ENCODE measurements at regions not wholly inside any gene's neighbourhood (a gene's known extent, or its start where the extent isn't known, plus 50 kb on each side); places are given as distances from the start of the nearest gene placed in this dataset.

GRCh38 chr5:4212981-4213819, 617.6 kb downstream of the IRX1 start:
- in situ Hi-C loops (cut with HindIII; ENCODE audit: low sequenced_read_pairs), result no loop called here

GRCh38 chr5:4215143-4215542, 619.5 kb downstream of the IRX1 start:
- in situ Hi-C loops (cut with HindIII; ENCODE audit: low sequenced_read_pairs), result no loop called here

- in situ Hi-C loops (cut with HindIII; ENCODE audit: low sequenced_read_pairs), result no loop called here
These were observed 620.5 kb downstream of the IRX1 start for GRCh38 chr5:4216142-4216541.

GRCh38 chr5:4220016-4220415, 624.4 kb downstream of the IRX1 start:
- in situ Hi-C loops (cut with HindIII; ENCODE audit: low sequenced_read_pairs), result no loop called here

GRCh38 chr5:4221048-4221447, 625.4 kb downstream of the IRX1 start:
- in situ Hi-C loops (cut with HindIII; ENCODE audit: low sequenced_read_pairs), result no loop called here

GRCh38 chr5:4222147-4222546, 626.5 kb downstream of the IRX1 start:
- in situ Hi-C loops (cut with HindIII; ENCODE audit: low sequenced_read_pairs), result no loop called here

GRCh38 chr5:4222821-4223220, 627.2 kb downstream of the IRX1 start:
- in situ Hi-C loops (cut with HindIII; ENCODE audit: low sequenced_read_pairs), result no loop called here

GRCh38 chr5:4225741-4226140, 630.1 kb downstream of the IRX1 start:
- in situ Hi-C loops (cut with HindIII; ENCODE audit: low sequenced_read_pairs), result no loop called here

- in situ Hi-C loops (cut with HindIII; ENCODE audit: low sequenced_read_pairs), result no loop called here
These were observed 630.9 kb downstream of the IRX1 start for GRCh38 chr5:4226565-4226964.

- in situ Hi-C loops (cut with HindIII; ENCODE audit: low sequenced_read_pairs), result no loop called here
These were observed 633.1 kb downstream of the IRX1 start for GRCh38 chr5:4228708-4229107.

- in situ Hi-C loops (cut with HindIII; ENCODE audit: low sequenced_read_pairs), result no loop called here
These were observed 634.0 kb downstream of the IRX1 start for GRCh38 chr5:4229414-4230292.

GRCh38 chr5:4230471-4230785, 634.8 kb downstream of the IRX1 start:
- in situ Hi-C loops (cut with HindIII; ENCODE audit: low sequenced_read_pairs), result no loop called here

GRCh38 chr5:4230786-4231641, 635.4 kb downstream of the IRX1 start:
- in situ Hi-C loops (cut with HindIII; ENCODE audit: low sequenced_read_pairs), result no loop called here

GRCh38 chr5:4232084-4232483, 636.5 kb downstream of the IRX1 start:
- in situ Hi-C loops (cut with HindIII; ENCODE audit: low sequenced_read_pairs), result no loop called here

GRCh38 chr5:4233671-4234070, 638.0 kb downstream of the IRX1 start:
- in situ Hi-C loops (cut with HindIII; ENCODE audit: low sequenced_read_pairs), result no loop called here

- in situ Hi-C loops (cut with HindIII; ENCODE audit: low sequenced_read_pairs), result no loop called here
These were observed 648.0 kb downstream of the IRX1 start for GRCh38 chr5:4243479-4244264.

GRCh38 chr5:4244306-4244705, 648.7 kb downstream of the IRX1 start:
- in situ Hi-C loops (cut with HindIII; ENCODE audit: low sequenced_read_pairs), result no loop called here

- in situ Hi-C loops (cut with HindIII; ENCODE audit: low sequenced_read_pairs), result no loop called here
These were observed 649.4 kb downstream of the IRX1 start for GRCh38 chr5:4245076-4245475.

GRCh38 chr5:4245511-4245910, 649.9 kb downstream of the IRX1 start:
- in situ Hi-C loops (cut with HindIII; ENCODE audit: low sequenced_read_pairs), result no loop called here

GRCh38 chr5:4246447-4246846, 650.8 kb downstream of the IRX1 start:
- in situ Hi-C loops (cut with HindIII; ENCODE audit: low sequenced_read_pairs), result no loop called here
